GM23338 (cell line): ENCODE measurements at regions not wholly inside any gene's neighbourhood (a gene's known extent, or its start where the extent isn't known, plus 50 kb on each side); places are given as distances from the start of the nearest gene placed in this dataset.

Experiments used
- ATAC-seq: fragments of 200-7000 bp; cut with Tn5 transposase; 3 replicates; pipeline ENCODE4 v1.9.1; 2020
- DNase-seq: peaks from one replicate; pipeline ENCODE4 v3.0.0-alpha.2; 2015; ENCODE audit warnings: low spot score
- H2AFZ ChIP-seq: fragments of 200-600 bp; sonication (generic); 2 replicates; pipeline ENCODE4 v1.8.0; 2016; ENCODE audit warnings: antibody characterized with exemption, mild to moderate bottlenecking, moderate library complexity
- H3F3A ChIP-seq: fragments of 200-600 bp; sonication (generic); replicated peaks from 2 replicates; pipeline ENCODE4 v1.8.0; 2017; ENCODE audit warnings: antibody characterized with exemption, mixed run types, low read depth
- H3K27ac ChIP-seq: fragments of 200-600 bp; sonication (generic); 2 replicates; pipeline ENCODE4 v1.6.1; 2016; ENCODE audit warnings: low read depth
- H3K27me3 ChIP-seq: fragments of 200-600 bp; sonication (generic); 2 replicates; pipeline ENCODE4 v1.8.0; 2016; ENCODE audit warnings: mild to moderate bottlenecking, mixed run types, moderate library complexity; ENCODE audit not compliant: insufficient read depth
- H3K36me3 ChIP-seq: fragments of 200-600 bp; sonication (generic); 2 replicates; pipeline ENCODE4 v1.8.0; 2016; ENCODE audit warnings: mild to moderate bottlenecking; ENCODE audit not compliant: insufficient read depth
- H3K4me1 ChIP-seq: fragments of 200-600 bp; sonication (generic); 2 replicates; pipeline ENCODE4 v1.8.0; 2016; ENCODE audit warnings: mild to moderate bottlenecking, moderate library complexity; ENCODE audit not compliant: insufficient read depth
- H3K4me2 ChIP-seq: fragments of 200-600 bp; sonication (generic); 2 replicates; pipeline ENCODE4 v1.7.1; 2017; ENCODE audit warnings: mixed run types
- H3K4me3 ChIP-seq: fragments of 200-600 bp; sonication (generic); 2 replicates; pipeline ENCODE4 v1.6.1; 2016; ENCODE audit warnings: mixed run types
- H3K79me2 ChIP-seq: fragments of 200-600 bp; sonication (generic); replicated peaks from 2 replicates; pipeline ENCODE4 v1.8.0; 2017; ENCODE audit warnings: mild to moderate bottlenecking; ENCODE audit not compliant: insufficient read depth
- H3K9me2 ChIP-seq: fragments of 200-600 bp; sonication (generic); 2 replicates; pipeline ENCODE4 v1.8.0; 2017; ENCODE audit not compliant: insufficient read depth
- H4K20me1 ChIP-seq: fragments of 200-600 bp; sonication (generic); replicated peaks from 2 replicates; pipeline ENCODE4 v1.8.0; 2017; ENCODE audit warnings: mild to moderate bottlenecking; ENCODE audit not compliant: insufficient read depth
- H3K27ac Mint-ChIP-seq: 2 replicates; pipeline ENCODE4 v1.8.0; 2020; ENCODE audit warnings: inconsistent platforms, mild to moderate bottlenecking, moderate library complexity, mixed read lengths
- H3K27me3 Mint-ChIP-seq: 3 replicates; pipeline ENCODE4 v1.8.0; 2022; ENCODE audit warnings: low read depth, mild to moderate bottlenecking, moderate library complexity, mixed read lengths, inconsistent platforms; ENCODE audit not compliant: insufficient read depth, poor library complexity
- H3K36me3 Mint-ChIP-seq: 3 replicates; pipeline ENCODE4 v1.8.0; 2021; ENCODE audit warnings: low read depth, mild to moderate bottlenecking, inconsistent platforms, moderate library complexity, mixed read lengths
- H3K4me1 Mint-ChIP-seq: 3 replicates; pipeline ENCODE4 v1.8.0; 2020; ENCODE audit warnings: mild to moderate bottlenecking, inconsistent platforms, mixed read lengths
- H3K4me3 Mint-ChIP-seq: 3 replicates; pipeline ENCODE4 v1.8.0; 2021; ENCODE audit warnings: moderate library complexity, mild to moderate bottlenecking, inconsistent platforms, mixed read lengths
- H3K9me3 Mint-ChIP-seq: 3 replicates; pipeline ENCODE4 v1.8.0; 2020; ENCODE audit warnings: moderate library complexity, mild to moderate bottlenecking, inconsistent platforms, mixed read lengths
- CREB1 ChIP-seq: fragments of 250-450 bp; sonication (Bioruptor Pico); IDR thresholded peaks from 2 replicates; pipeline ENCODE4 v1.5.0; 2020; ENCODE audit warnings: low read depth, mild to moderate bottlenecking, moderate library complexity
- CTCF ChIP-seq, 2 experiments: fragments of 200-600 bp in 1 of 2; sonication (generic) in 1 of 2; conservative IDR thresholded peaks; 2 replicates each; pipeline versions ENCODE4 v1.5.1 to v1.6.1; 2016 to 2017; ENCODE audit warnings: antibody characterized with exemption in 2 of 2, low read depth in 2 of 2, mild to moderate bottlenecking in 2 of 2, moderate library complexity in 1 of 2
- NANOG ChIP-seq: IDR thresholded peaks from 2 replicates; pipeline ENCODE4 v1.6.1; 2016; ENCODE audit warnings: antibody characterized with exemption, borderline replicate concordance
- ZNF462 ChIP-seq: fragments of 250-450 bp; sonication (Bioruptor Pico); IDR thresholded peaks from 2 replicates; pipeline ENCODE4 v1.5.0; 2020; ENCODE audit warnings: mild to moderate bottlenecking, moderate library complexity

- no peak for TF ChIP-seq ZNF462 (CRISPR knock-in tag)
Measured at GRCh38 chr2:128558441-128558840, 239.8 kb upstream of the HS6ST1 start (continued).

GRCh38 chr2:128558895-128559532 lies 240.3 kb upstream of the HS6ST1 start:
- Mint-ChIP-seq H3K27ac (no peak overlapping the region), H3K27me3 (peaks cover 4% of the 10 kb centered on the region), H3K36me3 (no peaks in the 10 kb centered on the region), H3K9me3 (peaks cover 5% of the 10 kb centered on the region; the same call in 2 of the 3 replicates), H3K4me1 (no peaks in the 10 kb centered on the region; the same call in 2 of the 3 replicates), H3K4me3 (no peak overlapping the region)
- TF ChIP-seq CREB1 (CRISPR knock-in tag) (no peak), CTCF (conservative IDR thresholded peaks at IDR 0.05; ENCODE audit: low read depth in 2 of 2) (no peak), NANOG (no peak)
- no peaks in the 10 kb centered on the region for H4K20me1 ChIP-seq
- ATAC-seq (no peak), DNase-seq (no peak)
- H3K9me2 ChIP-seq: no peaks in the 10 kb centered on the region; the same call in 1 of the 2 replicates
- H3K4me3 ChIP-seq: no peak overlapping the region
- no peaks in the 10 kb centered on the region for H3F3A ChIP-seq
- no peaks in the 10 kb centered on the region for H3K79me2 ChIP-seq
- no peak overlapping the region for H3K4me2 ChIP-seq
- no peaks in the 10 kb centered on the region for H3K4me1 ChIP-seq
- no peak overlapping the region for H3K27ac ChIP-seq
- H3K27me3 ChIP-seq: no peaks in the 10 kb centered on the region
- H2AFZ ChIP-seq: no peak overlapping the region
- H3K36me3 ChIP-seq: no peaks in the 10 kb centered on the region
